CD14-positive monocyte (primary cell): ENCODE measurements at regions not wholly inside any gene's neighbourhood (a gene's known extent, or its start where the extent isn't known, plus 50 kb on each side); places are given as distances from the start of the nearest gene placed in this dataset.

Experiments
- DNase-seq, 3 donors: peaks; one replicate each; pipeline ENCODE4 v3.0.0-alpha.2; 2011 to 2022
- H2AFZ ChIP-seq: 2 replicates; pipeline ENCODE4 v1.6.0; 2012; ENCODE audit warnings: mild to moderate bottlenecking, low read depth, low read length, inconsistent platforms; ENCODE audit not compliant: insufficient read depth, poor library complexity, severe bottlenecking
- H3K27ac ChIP-seq, 2 donors: 1 replicate in 1 of 2; 2 replicates in 1 of 2; pipeline ENCODE4 v1.5.1; 2012 to 2013; ENCODE audit warnings: low read length in 2 of 2, control low read depth in 1 of 2, inconsistent platforms in 1 of 2, low read depth in 1 of 2, mild to moderate bottlenecking in 1 of 2
- H3K27me3 ChIP-seq, 2 donors: one replicate each; pipeline versions ENCODE4 v1.6.0 to v1.6.1; 2011 to 2013; ENCODE audit warnings: low read length in 2 of 2; ENCODE audit not compliant: control insufficient read depth in 2 of 2, insufficient read depth in 2 of 2
- H3K36me3 ChIP-seq, 2 donors: replicated peaks in 1 of 2; 1 replicate in 1 of 2; 2 replicates in 1 of 2; pipeline versions ENCODE4 v1.5.1 to v1.6.1; 2012 to 2013; ENCODE audit warnings: low read length in 2 of 2, control low read depth in 1 of 2, inconsistent platforms in 1 of 2, mild to moderate bottlenecking in 1 of 2; ENCODE audit not compliant: insufficient read depth in 2 of 2, control insufficient read depth in 1 of 2
- H3K4me1 ChIP-seq, 2 donors: 1 replicate in 1 of 2; 2 replicates in 1 of 2; pipeline versions ENCODE4 v1.5.1 to v1.6.1; 2012 to 2013; ENCODE audit warnings: low read length in 2 of 2, control low read depth in 1 of 2, inconsistent platforms in 1 of 2, mild to moderate bottlenecking in 1 of 2, moderate library complexity in 1 of 2; ENCODE audit not compliant: insufficient read depth in 2 of 2, control insufficient read depth in 1 of 2
- H3K4me2 ChIP-seq: replicated peaks from 2 replicates; pipeline ENCODE3; 2012; ENCODE audit warnings: low read length, moderate library complexity, mild to moderate bottlenecking; ENCODE audit not compliant: poor library complexity, severe bottlenecking; ENCODE audit errors: extremely low read depth
- H3K4me3 ChIP-seq, 3 experiments: fragments of 200-600 bp in 1 of 3; sonication (generic) in 1 of 3; replicated peaks in 1 of 3; 1 replicate in 2 of 3; 2 replicates in 1 of 3; pipeline ENCODE4 v1.5.1; 2011 to 2013; ENCODE audit warnings: low read length in 3 of 3, mild to moderate bottlenecking in 3 of 3, control low read depth in 2 of 3, low read depth in 2 of 3, inconsistent platforms in 1 of 3, moderate library complexity in 1 of 3
- H3K79me2 ChIP-seq: 2 replicates; pipeline ENCODE4 v1.6.0; 2012; ENCODE audit warnings: mild to moderate bottlenecking, control low read depth, inconsistent platforms, low read length, moderate library complexity; ENCODE audit not compliant: insufficient read depth
- H3K9ac ChIP-seq: 2 replicates; pipeline ENCODE4 v1.6.0; 2017; ENCODE audit warnings: low read length, mild to moderate bottlenecking; ENCODE audit not compliant: insufficient read depth, poor library complexity, severe bottlenecking
- H3K9me3 ChIP-seq, 2 donors: replicated peaks in 1 of 2; 1 replicate in 1 of 2; 2 replicates in 1 of 2; pipeline versions ENCODE4 v1.5.1 to v1.6.1; 2012 to 2013; ENCODE audit warnings: low read length in 2 of 2, control low read depth in 1 of 2; ENCODE audit not compliant: control insufficient read depth in 1 of 2, insufficient read depth in 1 of 2
- H4K20me1 ChIP-seq: 2 replicates; pipeline ENCODE4 v1.6.0; 2012; ENCODE audit warnings: mild to moderate bottlenecking, low read length, control low read depth, moderate library complexity; ENCODE audit not compliant: insufficient read depth
- H3K27ac Mint-ChIP-seq, 7 donors: one replicate each; pipeline ENCODE4 v1.8.0; 2020; ENCODE audit warnings: mild to moderate bottlenecking in 7 of 7, mixed read lengths in 7 of 7, moderate library complexity in 6 of 7, inconsistent platforms in 2 of 7
- H3K27me3 Mint-ChIP-seq, 3 donors: one replicate each; pipeline ENCODE4 v1.8.0; 2021 to 2022; ENCODE audit warnings: low read depth in 3 of 3, mild to moderate bottlenecking in 3 of 3, mixed read lengths in 3 of 3, moderate library complexity in 3 of 3, inconsistent platforms in 1 of 3
- H3K36me3 Mint-ChIP-seq, 2 donors: one replicate each; pipeline ENCODE4 v1.8.0; 2020; ENCODE audit warnings: mixed read lengths in 2 of 2, inconsistent platforms in 1 of 2, mild to moderate bottlenecking in 1 of 2
- H3K4me1 Mint-ChIP-seq: one replicate; pipeline ENCODE4 v1.8.0; 2020; ENCODE audit warnings: mild to moderate bottlenecking, mixed read lengths
- H3K4me3 Mint-ChIP-seq, 2 donors: one replicate each; pipeline ENCODE4 v1.8.0; 2020; ENCODE audit warnings: mild to moderate bottlenecking in 2 of 2, mixed read lengths in 2 of 2, moderate library complexity in 1 of 2
- H3K9me3 Mint-ChIP-seq, 7 donors: one replicate each; pipeline ENCODE4 v1.8.0; 2020 to 2022; ENCODE audit warnings: mixed read lengths in 7 of 7, mild to moderate bottlenecking in 6 of 7, moderate library complexity in 6 of 7, inconsistent platforms in 2 of 7
- CTCF ChIP-seq: fragments of 200-600 bp; IDR thresholded peaks from one replicate; pipeline ENCODE4 v1.8.0; 2022; ENCODE audit warnings: antibody characterized with exemption, mild to moderate bottlenecking
- WGBS: methylation state at CpG from one replicate; pipeline ENCODE4 v1.1.5; 2013; ENCODE audit warnings: missing lambda C conversion rate; ENCODE audit not compliant: insufficient coverage; 5-methylcytosine and 5-hydroxymethylcytosine counted together
- intact Hi-C, 2 donors: fragments of 100-400 bp; cut with micrococcal nuclease; formaldehyde crosslinking; loops; one replicate each; pipeline versions ENCODE4 v1.15.0 to v1.15.1; 2023

DNA sequence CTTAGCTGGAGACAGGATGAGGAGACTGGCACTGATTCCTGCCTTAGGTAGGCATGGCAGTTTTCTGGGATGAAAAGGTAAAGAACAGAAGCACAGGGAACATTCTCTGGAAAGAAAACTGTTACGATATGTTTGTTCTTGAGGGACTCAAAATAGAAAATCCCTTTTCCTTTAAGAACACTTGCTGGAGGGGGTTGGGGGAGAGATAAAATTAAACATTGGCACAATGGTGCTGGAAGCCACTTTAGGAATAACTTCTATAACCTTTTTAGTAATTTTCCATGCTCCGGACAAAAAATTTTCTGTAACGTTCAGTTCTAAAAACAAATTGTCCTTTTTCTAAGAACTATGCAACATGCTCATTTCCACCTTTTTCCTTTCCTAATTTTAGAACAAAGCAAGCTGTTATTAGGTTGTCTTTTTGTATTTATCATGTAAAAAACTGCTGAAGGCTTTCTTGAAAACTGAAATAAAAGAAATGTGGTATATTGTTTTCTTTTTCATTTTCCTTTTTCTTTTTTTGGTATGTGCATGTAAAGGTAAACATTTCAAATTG, 343.8 kb downstream of the EPHA4 start:
- Mint-ChIP-seq H3K4me3 (no peak overlapping the region), H3K9me3 (peaks cover 0 to 2% (median 0%) of the 10 kb centered on the region in 7 donors), H3K27ac (no peak overlapping the region), H3K27me3 (no peaks in the 10 kb centered on the region), H3K36me3 (no peaks in the 10 kb centered on the region), H3K4me1 (no peaks in the 10 kb centered on the region)
- Histone ChIP-seq H4K20me1 (no peaks in the 10 kb centered on the region), H3K4me2 (no peak overlapping the region), H3K27me3 (no peaks in the 10 kb centered on the region), H3K9ac (no peak overlapping the region), H3K27ac (no peak overlapping the region), H3K36me3 (no peaks in the 10 kb centered on the region), H3K9me3 (no peaks in the 10 kb centered on the region), H3K4me3 (no peak overlapping the region), H3K79me2 (no peaks in the 10 kb centered on the region), H2AFZ (no peak overlapping the region), H3K4me1 (no peaks in the 10 kb centered on the region)
- intact Hi-C loops: no loop called here
- no peak for TF ChIP-seq CTCF
- no peak for DNase-seq
- no CpG with 5 or more reads among the region's 3 CpGs for WGBS

DNA sequence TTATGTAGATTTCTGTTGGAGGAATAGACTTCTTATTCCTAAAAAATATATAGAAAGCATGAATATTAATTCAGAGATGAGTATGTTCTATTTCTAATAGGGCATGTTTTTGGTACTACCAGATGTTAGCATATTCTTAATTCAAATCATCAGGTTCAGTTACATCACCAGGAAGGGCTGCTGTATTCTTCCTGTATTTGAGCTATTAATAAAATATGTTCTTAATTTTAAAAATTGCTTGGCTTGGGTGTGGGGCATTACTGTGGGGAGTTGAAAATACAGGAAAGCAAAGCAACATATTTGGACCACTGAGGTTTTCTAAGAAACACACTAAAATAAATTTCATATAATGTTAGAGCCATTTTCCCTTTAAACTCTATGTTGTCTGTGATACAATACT, 343.0 kb downstream of the EPHA4 start:
- TF ChIP-seq CTCF: no peak
- Histone ChIP-seq H3K27me3 (no peaks in the 10 kb centered on the region), H3K4me3 (no peak overlapping the region), H3K4me2 (no peak overlapping the region), H3K9ac (no peak overlapping the region), H2AFZ (no peak overlapping the region), H3K9me3 (no peaks in the 10 kb centered on the region), H3K36me3 (no peaks in the 10 kb centered on the region), H4K20me1 (no peaks in the 10 kb centered on the region), H3K27ac (no peak overlapping the region), H3K79me2 (no peaks in the 10 kb centered on the region), H3K4me1 (no peaks in the 10 kb centered on the region)
- Mint-ChIP-seq H3K27me3 (no peaks in the 10 kb centered on the region), H3K36me3 (no peaks in the 10 kb centered on the region), H3K4me1 (no peaks in the 10 kb centered on the region), H3K9me3 (peaks cover 0 to 2% (median 0%) of the 10 kb centered on the region in 7 donors), H3K27ac (no peak overlapping the region), H3K4me3 (no peak overlapping the region)
- intact Hi-C loops: no loop called here
- no peak for DNase-seq
